GM12878 (cell line): ENCODE measurements at regions not wholly inside any gene's neighbourhood (a gene's known extent, or its start where the extent isn't known, plus 50 kb on each side); places are given as distances from the start of the nearest gene placed in this dataset.

Source experiments
- ASH2L ChIP-seq: fragments of 300-600, 200-600 bp; sonication (generic); IDR thresholded peaks from 2 replicates; pipeline ENCODE4 v1.6.1; 2017; ENCODE audit warnings: low read depth, mild to moderate bottlenecking, borderline replicate concordance
- BCL11A ChIP-seq: IDR thresholded peaks from 2 replicates; pipeline ENCODE4 v1.6.1; 2011; ENCODE audit warnings: low read depth, low read length
- BHLHE40 ChIP-seq, 2 experiments: fragments of 450-650 bp in 1 of 2; IDR thresholded peaks; 2 replicates each; pipeline ENCODE4 v1.6.1; 2011 to 2017; ENCODE audit warnings: low read depth in 2 of 2, borderline replicate concordance in 1 of 2, improper control_type of control experiment in 1 of 2, low read length in 1 of 2, mild to moderate bottlenecking in 1 of 2
- BRCA1 ChIP-seq: IDR thresholded peaks from 2 replicates; pipeline ENCODE4 v1.6.1; 2011; ENCODE audit warnings: low read depth, low read length, improper control_type of control experiment
- CBX3 ChIP-seq: fragments of 200-600 bp; sonication (generic); IDR thresholded peaks from 2 replicates; pipeline ENCODE4 v1.6.1; 2016; ENCODE audit warnings: low read depth, borderline replicate concordance
- CREB1 ChIP-seq: IDR thresholded peaks from 2 replicates; pipeline ENCODE4 v1.6.1; 2012; ENCODE audit warnings: low read depth, mild to moderate bottlenecking, inconsistent platforms
- IKZF1 ChIP-seq: fragments of 450-650 bp; conservative IDR thresholded peaks from 2 replicates; pipeline ENCODE4 v1.6.1; 2017; ENCODE audit warnings: antibody characterized with exemption, mild to moderate bottlenecking
- MLLT1 ChIP-seq: fragments of 450-650 bp; IDR thresholded peaks from 2 replicates; pipeline ENCODE4 v1.6.1; 2016; ENCODE audit warnings: mild to moderate bottlenecking
- NR2C2 ChIP-seq: IDR thresholded peaks from 2 replicates; pipeline ENCODE4 v1.6.1; 2011; ENCODE audit warnings: borderline replicate concordance, low read depth; ENCODE audit not compliant: control insufficient read depth, insufficient read length
- RELB ChIP-seq: fragments of 450-650 bp; IDR thresholded peaks from 2 replicates; pipeline ENCODE4 v1.6.1; 2017; ENCODE audit warnings: low read depth, mild to moderate bottlenecking, moderate library complexity
- RFX5 ChIP-seq: IDR thresholded peaks from 2 replicates; pipeline ENCODE4 v1.6.1; 2011; ENCODE audit warnings: low read depth, low read length, improper control_type of control experiment
- SIX5 ChIP-seq: IDR thresholded peaks from 2 replicates; pipeline ENCODE4 v1.6.1; 2011; ENCODE audit warnings: mild to moderate bottlenecking, low read depth, low read length, moderate library complexity; ENCODE audit not compliant: severe bottlenecking
- SMARCA5 ChIP-seq: fragments of 450-650 bp; IDR thresholded peaks from 2 replicates; pipeline ENCODE4 v1.6.1; 2017; ENCODE audit warnings: mild to moderate bottlenecking
- TCF7 ChIP-seq: IDR thresholded peaks from 2 replicates; pipeline ENCODE4 v1.6.1; 2014; ENCODE audit warnings: antibody characterized with exemption, borderline replicate concordance
- YY1 ChIP-seq: IDR thresholded peaks from 2 replicates; pipeline ENCODE4 v1.6.1; 2011; ENCODE audit warnings: low read depth, mild to moderate bottlenecking, low read length
- ZBTB4 ChIP-seq: fragments of 450-650 bp; formaldehyde crosslinking; IDR thresholded peaks from 2 replicates; pipeline ENCODE4 v1.4.0; 2022; ENCODE audit warnings: mild to moderate bottlenecking, moderate library complexity
- ZZZ3 ChIP-seq: IDR thresholded peaks from 2 replicates; pipeline ENCODE4 v1.6.1; 2011; ENCODE audit warnings: low read depth; ENCODE audit not compliant: control insufficient read depth, insufficient read length
- TF ChIP-seq, protein P1 (sequence below): IDR thresholded peaks from 2 replicates; pipeline ENCODE4 v1.6.1; 2012; ENCODE audit warnings: mild to moderate bottlenecking, low read depth, low read length

- no peak for TF ChIP-seq ZBTB4 (CRISPR knock-in tag)
- no peak for TF ChIP-seq SIX5
- TF ChIP-seq ASH2L = 0 out of 2 replicates have a peak, but pooled peaks have one; percentile 79
- peak; percentile 88; the same call in 1 of the 2 replicates for TF ChIP-seq RELB
- TF ChIP-seq BCL11A = peak; percentile 89
- no peak for TF ChIP-seq ZZZ3
- TF ChIP-seq, protein P1, sequence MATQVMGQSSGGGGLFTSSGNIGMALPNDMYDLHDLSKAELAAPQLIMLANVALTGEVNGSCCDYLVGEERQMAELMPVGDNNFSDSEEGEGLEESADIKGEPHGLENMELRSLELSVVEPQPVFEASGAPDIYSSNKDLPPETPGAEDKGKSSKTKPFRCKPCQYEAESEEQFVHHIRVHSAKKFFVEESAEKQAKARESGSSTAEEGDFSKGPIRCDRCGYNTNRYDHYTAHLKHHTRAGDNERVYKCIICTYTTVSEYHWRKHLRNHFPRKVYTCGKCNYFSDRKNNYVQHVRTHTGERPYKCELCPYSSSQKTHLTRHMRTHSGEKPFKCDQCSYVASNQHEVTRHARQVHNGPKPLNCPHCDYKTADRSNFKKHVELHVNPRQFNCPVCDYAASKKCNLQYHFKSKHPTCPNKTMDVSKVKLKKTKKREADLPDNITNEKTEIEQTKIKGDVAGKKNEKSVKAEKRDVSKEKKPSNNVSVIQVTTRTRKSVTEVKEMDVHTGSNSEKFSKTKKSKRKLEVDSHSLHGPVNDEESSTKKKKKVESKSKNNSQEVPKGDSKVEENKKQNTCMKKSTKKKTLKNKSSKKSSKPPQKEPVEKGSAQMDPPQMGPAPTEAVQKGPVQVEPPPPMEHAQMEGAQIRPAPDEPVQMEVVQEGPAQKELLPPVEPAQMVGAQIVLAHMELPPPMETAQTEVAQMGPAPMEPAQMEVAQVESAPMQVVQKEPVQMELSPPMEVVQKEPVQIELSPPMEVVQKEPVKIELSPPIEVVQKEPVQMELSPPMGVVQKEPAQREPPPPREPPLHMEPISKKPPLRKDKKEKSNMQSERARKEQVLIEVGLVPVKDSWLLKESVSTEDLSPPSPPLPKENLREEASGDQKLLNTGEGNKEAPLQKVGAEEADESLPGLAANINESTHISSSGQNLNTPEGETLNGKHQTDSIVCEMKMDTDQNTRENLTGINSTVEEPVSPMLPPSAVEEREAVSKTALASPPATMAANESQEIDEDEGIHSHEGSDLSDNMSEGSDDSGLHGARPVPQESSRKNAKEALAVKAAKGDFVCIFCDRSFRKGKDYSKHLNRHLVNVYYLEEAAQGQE = 0 out of 2 replicates have a peak, but pooled peaks have one; percentile 7
- TF ChIP-seq TCF7 = no peak
- no peak for TF ChIP-seq BRCA1
- 0 out of 2 replicates have a peak, but pooled peaks have one; percentile 57 for TF ChIP-seq SMARCA5
- TF ChIP-seq IKZF1 = peak; percentile 80
- no peak for TF ChIP-seq NR2C2
- no peak for TF ChIP-seq CBX3
- peak; percentile 70 to 80 for TF ChIP-seq BHLHE40 (IDR thresholded peaks at IDR 0.05; ENCODE audit: borderline replicate concordance in 1 of 2, low read depth in 2 of 2, low read length in 1 of 2)
- TF ChIP-seq CREB1 = peak; percentile 62; the same call in 1 of the 2 replicates
- TF ChIP-seq RFX5 = no peak
- TF ChIP-seq YY1 = peak; percentile 73; the same call in 1 of the 2 replicates
- 0 out of 2 replicates have a peak, but pooled peaks have one; percentile 54 for TF ChIP-seq MLLT1
These were observed 63.9 kb upstream of the ECHDC3 start (continued) for GRCh38 chr10:11678074-11678793.
